ENCODE measurements at regions not wholly inside any gene's neighbourhood (a gene's known extent, or its start where the extent isn't known, plus 50 kb on each side); places are given as distances from the start of the nearest gene placed in this dataset.

DNA sequence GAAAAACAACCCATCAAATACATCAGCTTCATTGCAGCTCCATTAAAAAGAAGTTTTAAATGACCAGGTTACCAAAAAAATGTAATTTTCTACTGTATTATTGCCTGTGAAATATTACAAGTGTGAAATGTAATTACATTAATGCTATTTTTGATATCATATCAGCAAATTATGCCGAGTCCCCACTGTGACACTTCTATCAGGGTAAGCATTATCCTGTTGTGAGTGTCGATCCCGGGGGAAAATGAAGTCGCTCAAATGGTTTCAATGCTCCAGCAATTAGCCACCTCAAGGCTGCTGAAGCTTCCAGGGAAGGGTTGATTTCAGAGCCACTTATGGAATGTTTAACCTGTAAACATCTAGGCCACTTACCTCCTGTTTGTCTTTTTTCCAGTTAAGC lies 70.4 kb downstream of the RCN1 start:
- Mint-ChIP-seq H3K36me3 (ENCODE audit: low read depth) (no peaks in the 10 kb centered on the region), H3K9me3 (no peaks in the 10 kb centered on the region), H3K4me3 (no peak overlapping the region), H3K4me1 (ENCODE audit: low read depth) (no peaks in the 10 kb centered on the region), H3K27ac (no peak overlapping the region), H3K27me3 (ENCODE audit: insufficient read depth) (peaks cover 11% of the 10 kb centered on the region)
- DNase-seq (ENCODE audit: low spot score), result no peak
- intact Hi-C loops (cut with micrococcal nuclease), result no loop called here

DNA sequence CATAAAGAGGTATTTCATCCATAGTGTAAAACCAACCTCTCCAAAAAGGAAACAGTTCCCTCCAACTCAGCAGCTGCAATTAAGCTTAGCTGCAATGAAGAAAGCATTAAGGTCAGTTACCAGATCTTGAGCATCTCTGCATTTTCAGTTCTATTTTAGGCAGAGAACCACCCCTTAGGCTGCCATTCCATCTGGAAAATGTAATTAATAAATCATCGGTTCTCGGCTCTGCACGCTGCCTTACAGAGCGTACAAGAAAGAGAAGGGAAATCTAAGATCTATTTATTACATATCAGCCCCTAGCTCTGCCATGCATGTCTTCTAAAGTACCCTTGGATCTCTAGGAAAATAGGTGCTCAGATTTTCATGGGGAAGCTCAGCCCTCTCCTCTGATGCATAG lies 71.5 kb downstream of the RCN1 start:
- Mint-ChIP-seq H3K27ac (no peak overlapping the region), H3K36me3 (ENCODE audit: low read depth) (no peaks in the 10 kb centered on the region), H3K9me3 (no peaks in the 10 kb centered on the region), H3K27me3 (ENCODE audit: insufficient read depth) (peaks cover 11% of the 10 kb centered on the region), H3K4me1 (ENCODE audit: low read depth) (no peaks in the 10 kb centered on the region), H3K4me3 (no peak overlapping the region)
- no peak for DNase-seq (ENCODE audit: low spot score)
- intact Hi-C loops (cut with micrococcal nuclease), result no loop called here

DNA sequence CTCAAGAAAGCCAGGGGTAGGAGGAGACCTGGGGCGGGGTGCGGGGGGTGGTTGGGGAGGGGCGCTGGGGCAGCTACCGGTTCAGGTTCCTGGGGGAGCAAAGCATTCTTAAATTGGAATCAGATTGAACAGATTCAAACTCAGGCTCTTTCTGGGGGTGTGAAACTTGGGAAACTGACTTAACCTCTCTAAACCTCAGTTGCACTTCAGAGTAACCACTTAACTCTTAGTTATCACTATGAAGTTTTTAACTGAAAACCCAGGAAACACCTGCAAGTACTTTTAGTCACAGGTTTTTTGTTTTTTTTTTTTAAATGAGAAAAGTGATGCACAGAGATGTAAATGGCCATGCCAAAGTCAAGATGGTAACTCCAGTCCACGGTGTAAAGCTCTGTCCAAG lies 72.0 kb downstream of the RCN1 start:
- H3K27ac Mint-ChIP-seq, result no peak overlapping the region
- intact Hi-C loops (cut with micrococcal nuclease), result no loop called here
- H3K36me3 Mint-ChIP-seq (ENCODE audit: low read depth), result no peaks in the 10 kb centered on the region
- H3K4me1 Mint-ChIP-seq (ENCODE audit: low read depth), result no peaks in the 10 kb centered on the region
- DNase-seq (ENCODE audit: low spot score), result no peak
- H3K4me3 Mint-ChIP-seq, result no peak overlapping the region
- H3K9me3 Mint-ChIP-seq, result no peaks in the 10 kb centered on the region
- H3K27me3 Mint-ChIP-seq (ENCODE audit: insufficient read depth), result peaks cover 11% of the 10 kb centered on the region

DNA sequence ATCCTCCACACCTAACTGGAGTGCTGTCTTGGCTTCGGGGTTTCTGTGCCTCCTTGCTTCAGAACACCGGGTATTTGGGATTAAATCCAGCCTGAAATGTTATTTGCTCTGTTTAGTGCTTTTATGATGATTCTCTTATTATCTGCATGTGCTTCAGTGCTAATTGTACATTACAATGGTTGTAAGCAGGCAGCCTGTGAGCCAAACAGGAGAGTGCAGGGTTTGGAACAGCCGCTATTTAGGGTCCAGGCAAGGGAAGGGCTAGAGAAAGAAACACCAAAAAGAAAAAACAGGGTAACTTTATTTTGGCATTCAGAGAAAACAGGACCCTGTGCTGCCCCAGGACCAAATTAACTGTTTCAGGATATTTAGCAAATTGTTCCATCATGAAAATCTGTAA lies 72.7 kb downstream of the RCN1 start:
- no peak for DNase-seq (ENCODE audit: low spot score)
- Mint-ChIP-seq H3K27me3 (ENCODE audit: insufficient read depth) (peaks cover 11% of the 10 kb centered on the region), H3K4me3 (no peak overlapping the region), H3K36me3 (ENCODE audit: low read depth) (no peaks in the 10 kb centered on the region), H3K9me3 (no peaks in the 10 kb centered on the region), H3K4me1 (ENCODE audit: low read depth) (peaks cover 2% of the 10 kb centered on the region), H3K27ac (no peak overlapping the region)
- intact Hi-C loops (cut with micrococcal nuclease), result no loop called here

DNA sequence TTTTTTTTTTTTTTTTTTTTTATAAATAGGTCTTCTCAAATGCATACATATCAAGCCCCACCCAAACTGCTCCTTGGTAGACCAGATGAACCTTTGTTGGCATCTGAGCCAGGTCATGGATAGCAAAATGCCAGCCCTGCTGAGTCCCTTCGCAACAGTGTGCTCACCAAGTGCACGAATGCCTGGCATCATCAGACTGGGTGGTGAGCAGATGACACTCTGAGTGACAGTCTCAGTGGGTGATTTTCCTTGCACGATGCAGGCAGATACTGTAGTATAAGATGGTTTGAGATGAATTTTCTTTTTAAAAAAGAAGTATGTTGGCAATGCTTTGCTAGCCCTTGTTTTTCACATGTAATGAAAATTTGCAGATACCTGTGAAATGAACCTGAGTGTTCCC lies 74.0 kb downstream of the RCN1 start:
- intact Hi-C loops (cut with micrococcal nuclease), result no loop called here

DNA sequence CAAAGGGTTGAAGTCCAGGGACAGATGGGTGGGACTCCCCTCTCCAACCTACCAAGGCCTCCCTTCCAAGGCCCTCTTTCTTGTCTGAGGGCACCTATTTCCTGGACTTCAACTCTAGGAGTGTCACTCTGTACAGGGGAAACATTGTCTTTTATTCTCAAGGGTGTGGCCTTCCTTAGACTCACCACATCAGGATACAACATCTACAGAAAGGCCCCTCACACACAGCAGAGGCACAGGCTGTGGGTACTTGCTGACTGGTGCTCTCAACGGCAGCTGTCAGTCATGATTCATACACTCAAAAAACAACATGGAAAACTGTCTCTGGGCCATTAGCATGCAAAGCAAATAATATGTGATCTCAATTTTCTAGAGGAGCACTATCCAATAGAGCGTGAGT lies 78.0 kb downstream of the RCN1 start:
- Mint-ChIP-seq H3K27me3 (ENCODE audit: insufficient read depth) (peaks cover 5% of the 10 kb centered on the region), H3K4me1 (ENCODE audit: low read depth) (peaks cover 13% of the 10 kb centered on the region), H3K36me3 (ENCODE audit: low read depth) (no peaks in the 10 kb centered on the region), H3K27ac (no peak overlapping the region), H3K9me3 (no peaks in the 10 kb centered on the region), H3K4me3 (no peak overlapping the region)
- DNase-seq (ENCODE audit: low spot score), result no peak
- intact Hi-C loops (cut with micrococcal nuclease), result no loop called here

More for the DNA sequence above, 74.0 kb downstream of the RCN1 start:
- Mint-ChIP-seq H3K4me3 (no peak overlapping the region), H3K36me3 (ENCODE audit: low read depth) (no peaks in the 10 kb centered on the region), H3K27me3 (ENCODE audit: insufficient read depth) (peaks cover 11% of the 10 kb centered on the region), H3K4me1 (ENCODE audit: low read depth) (peaks cover 10% of the 10 kb centered on the region), H3K27ac (no peak overlapping the region), H3K9me3 (no peaks in the 10 kb centered on the region)
- no peak for DNase-seq (ENCODE audit: low spot score)

DNA sequence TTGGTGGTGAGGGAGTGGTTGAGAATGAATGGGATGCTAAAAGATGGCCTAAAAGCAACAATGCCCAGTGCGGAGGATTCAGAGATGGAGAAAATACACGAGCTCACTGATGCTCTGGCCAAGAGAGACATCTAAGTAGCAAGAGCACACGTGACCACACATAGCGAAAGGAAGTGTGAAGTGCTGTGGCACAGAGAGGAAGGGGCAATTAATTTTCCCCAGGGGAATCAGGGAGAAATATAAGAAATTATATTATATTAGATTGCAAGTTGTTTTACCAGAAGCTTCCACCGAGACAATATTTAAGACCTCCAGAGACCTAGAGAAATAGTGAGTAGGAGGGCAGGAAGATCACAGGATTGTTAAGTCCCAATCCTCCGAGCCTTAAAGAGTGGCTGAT lies 80.6 kb downstream of the RCN1 start:
- intact Hi-C loops (cut with micrococcal nuclease), result loop anchor here (10.0 kb wide), 1 partner anchor 687 kb away; no protein-coding TSS in a partner anchor
- H3K27me3 Mint-ChIP-seq (ENCODE audit: insufficient read depth), result no peaks in the 10 kb centered on the region
- peaks cover 13% of the 10 kb centered on the region for H3K4me1 Mint-ChIP-seq (ENCODE audit: low read depth)
- H3K27ac Mint-ChIP-seq, result no peak overlapping the region
- H3K4me3 Mint-ChIP-seq, result no peak overlapping the region
- H3K36me3 Mint-ChIP-seq (ENCODE audit: low read depth), result no peaks in the 10 kb centered on the region
- DNase-seq (ENCODE audit: low spot score), result no peak
- no peaks in the 10 kb centered on the region for H3K9me3 Mint-ChIP-seq

DNA sequence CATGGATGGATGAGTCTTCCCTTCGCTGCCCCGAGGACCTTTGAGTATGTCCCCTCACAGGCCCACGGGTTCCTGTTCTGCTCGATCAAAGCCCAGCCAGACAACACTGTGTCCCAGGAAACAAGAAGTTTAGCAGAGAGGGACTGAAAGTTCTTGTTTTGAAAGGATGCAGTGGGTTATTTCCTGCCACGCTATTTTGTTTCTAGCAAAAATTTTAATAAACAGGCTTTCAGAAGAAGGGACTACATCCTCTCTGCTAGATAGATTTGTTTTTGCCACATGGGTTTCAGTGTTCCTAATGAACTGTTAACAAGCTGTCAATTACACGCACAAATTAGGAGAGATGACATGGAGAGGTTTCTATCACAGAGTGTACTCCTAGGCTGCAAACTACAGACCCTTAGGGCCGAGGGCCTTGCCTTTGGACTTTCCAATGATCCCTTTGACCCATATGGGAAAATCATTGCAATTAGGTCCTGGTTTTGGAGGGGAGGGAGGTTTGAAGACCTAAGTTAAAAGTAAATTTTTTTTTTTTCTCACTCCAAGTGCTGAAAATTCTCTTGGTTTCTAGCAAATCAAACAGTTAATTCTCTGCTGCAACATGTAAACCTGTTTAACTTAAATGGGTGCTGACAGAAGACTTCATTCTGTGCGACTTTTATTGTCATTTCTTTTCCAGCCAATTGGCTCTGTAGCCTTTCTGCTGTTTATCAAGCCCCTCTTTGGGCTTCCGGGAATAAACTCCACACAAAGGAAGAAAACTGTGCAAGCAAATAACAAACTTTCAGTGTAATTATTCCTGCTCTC lies 81.4 kb downstream of the RCN1 start:
- DNase-seq (ENCODE audit: low spot score), result no peak
- Mint-ChIP-seq H3K9me3 (no peaks in the 10 kb centered on the region), H3K27ac (no peak overlapping the region), H3K27me3 (ENCODE audit: insufficient read depth) (no peaks in the 10 kb centered on the region), H3K4me3 (no peak overlapping the region), H3K36me3 (ENCODE audit: low read depth) (no peaks in the 10 kb centered on the region), H3K4me1 (ENCODE audit: low read depth) (peaks cover 13% of the 10 kb centered on the region)
- intact Hi-C loops (cut with micrococcal nuclease), result loop anchor here (10.0 kb wide), 1 partner anchor 687 kb away; no protein-coding TSS in a partner anchor

DNA sequence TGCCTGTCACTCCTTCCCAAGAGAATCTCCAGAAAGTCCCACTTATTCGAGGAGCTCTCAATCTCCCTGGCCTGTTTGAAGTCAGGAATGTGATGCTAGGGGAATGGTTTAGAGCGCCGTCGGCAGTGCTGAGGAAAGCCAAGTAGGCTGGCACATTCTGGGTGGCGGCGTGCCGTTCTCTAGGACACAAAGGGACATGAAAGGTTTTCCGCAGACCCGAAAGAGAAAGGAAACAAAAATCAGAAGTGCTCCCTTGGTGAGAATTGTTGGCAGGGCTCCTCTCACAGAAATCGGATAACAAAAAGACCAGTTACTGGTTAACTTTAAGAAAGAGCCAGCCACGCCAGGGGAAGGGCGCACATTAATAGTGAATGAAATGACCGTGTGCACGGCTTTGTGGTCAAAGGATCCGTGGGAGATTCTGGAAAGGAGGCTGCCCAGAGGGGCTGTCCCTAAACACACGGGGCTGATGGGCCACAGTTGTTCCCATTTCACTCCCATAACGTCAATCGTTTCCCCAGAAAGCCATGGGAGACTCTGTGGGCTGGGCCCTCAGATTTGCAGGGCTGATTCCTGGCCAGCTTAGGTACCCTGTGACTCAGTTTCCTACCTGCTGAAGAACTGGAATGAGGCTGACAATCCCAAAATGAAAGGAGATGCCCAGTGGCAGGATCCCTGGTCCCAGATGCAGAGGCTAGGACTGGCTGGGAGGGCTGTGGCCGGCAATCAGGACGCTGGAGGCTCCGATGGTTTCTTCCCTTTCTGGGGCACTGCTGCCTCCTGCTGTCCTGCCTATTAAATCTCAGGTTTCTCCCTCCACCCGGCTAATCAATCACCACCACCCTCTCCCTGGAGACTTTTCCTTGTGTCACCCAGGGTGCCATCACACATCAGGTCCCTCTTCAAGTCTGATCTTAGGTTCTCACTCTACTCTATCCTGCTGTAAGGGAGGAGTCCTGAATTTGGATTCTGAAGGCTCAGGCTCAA lies 82.3 kb downstream of the RCN1 start:
- H3K4me1 Mint-ChIP-seq (ENCODE audit: low read depth), result peaks cover 13% of the 10 kb centered on the region
- intact Hi-C loops (cut with micrococcal nuclease), result loop anchor here (10.0 kb wide), 1 partner anchor 688 kb away; no protein-coding TSS in a partner anchor
- no peak overlapping the region for H3K27ac Mint-ChIP-seq
- no peaks in the 10 kb centered on the region for H3K9me3 Mint-ChIP-seq
- DNase-seq (ENCODE audit: low spot score), result no peak
- no peaks in the 10 kb centered on the region for H3K36me3 Mint-ChIP-seq (ENCODE audit: low read depth)
- no peak overlapping the region for H3K4me3 Mint-ChIP-seq
- H3K27me3 Mint-ChIP-seq (ENCODE audit: insufficient read depth), result no peaks in the 10 kb centered on the region

DNA sequence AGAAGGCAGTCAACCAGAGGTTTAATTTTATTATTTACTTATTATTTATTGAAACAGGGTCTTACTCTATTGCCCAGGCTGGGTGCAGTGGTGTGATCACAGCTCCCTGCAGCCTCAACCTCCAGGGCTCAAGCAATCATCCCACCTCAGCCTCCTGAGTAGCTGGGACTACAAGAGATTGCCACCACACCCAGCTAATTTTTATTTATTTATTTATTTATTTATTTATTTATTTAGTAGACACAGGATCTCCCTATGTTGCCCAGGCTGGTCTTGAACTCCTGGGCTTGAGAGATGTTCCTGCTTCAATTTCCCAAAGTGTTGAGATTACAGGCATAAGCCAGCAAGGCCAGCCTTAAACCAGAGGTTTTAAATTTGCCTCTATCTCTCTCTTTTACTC lies 83.1 kb downstream of the RCN1 start:
- Mint-ChIP-seq H3K36me3 (ENCODE audit: low read depth) (no peaks in the 10 kb centered on the region), H3K27me3 (ENCODE audit: insufficient read depth) (peaks cover 2% of the 10 kb centered on the region), H3K9me3 (no peaks in the 10 kb centered on the region), H3K4me1 (ENCODE audit: low read depth) (peaks cover 7% of the 10 kb centered on the region), H3K4me3 (no peak overlapping the region), H3K27ac (no peak overlapping the region)
- intact Hi-C loops (cut with micrococcal nuclease), result loop anchor here (10.0 kb wide), 1 partner anchor 689 kb away; no protein-coding TSS in a partner anchor
- no peak for DNase-seq (ENCODE audit: low spot score)

DNA sequence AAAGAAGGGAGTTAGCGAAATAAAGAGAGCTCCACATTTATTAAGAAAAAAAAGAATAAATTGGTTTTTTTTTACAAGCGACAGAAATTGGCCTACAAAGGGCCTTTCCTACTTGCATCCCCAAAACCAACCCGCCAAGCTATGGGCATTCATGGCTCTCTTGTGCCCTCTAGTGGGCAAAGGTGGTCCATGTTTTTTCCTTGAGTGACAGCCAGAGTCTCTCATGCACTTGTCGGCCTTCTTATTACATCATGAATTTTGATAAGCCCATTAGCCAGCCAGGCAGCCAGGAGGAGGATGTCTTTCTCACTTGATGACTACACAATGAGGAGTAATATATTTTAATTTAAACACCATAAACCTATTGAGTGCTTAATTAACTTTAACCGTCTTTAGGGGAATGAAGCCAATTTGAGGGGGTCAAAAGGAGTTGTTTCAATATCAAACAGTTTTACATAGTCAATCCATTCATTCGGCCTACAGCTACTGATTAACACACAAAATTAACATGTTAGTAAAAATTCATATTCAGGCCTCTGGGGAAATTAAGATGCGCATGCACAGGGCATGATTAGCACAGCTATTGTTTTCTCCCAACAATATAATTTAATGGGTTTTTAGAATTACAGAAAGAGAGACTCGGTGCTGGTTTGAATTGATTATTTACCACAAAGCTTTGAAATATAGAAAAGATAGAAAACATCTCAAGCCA lies 85.5 kb downstream of the RCN1 start:
- no peaks in the 10 kb centered on the region for H3K9me3 Mint-ChIP-seq
- peak; percentile 70 for DNase-seq (ENCODE audit: low spot score)
- H3K4me3 Mint-ChIP-seq, result no peak overlapping the region
- peaks cover 2% of the 10 kb centered on the region for H3K27me3 Mint-ChIP-seq (ENCODE audit: insufficient read depth)
- H3K4me1 Mint-ChIP-seq (ENCODE audit: low read depth), result peaks cover 4% of the 10 kb centered on the region
- H3K27ac Mint-ChIP-seq, result no peak overlapping the region
- intact Hi-C loops (cut with micrococcal nuclease), result loop anchor here (1.0 to 10.0 kb wide), 5 partner anchors 121 to 779 kb away; no protein-coding TSS in a partner anchor
- H3K36me3 Mint-ChIP-seq (ENCODE audit: low read depth), result no peaks in the 10 kb centered on the region

DNA sequence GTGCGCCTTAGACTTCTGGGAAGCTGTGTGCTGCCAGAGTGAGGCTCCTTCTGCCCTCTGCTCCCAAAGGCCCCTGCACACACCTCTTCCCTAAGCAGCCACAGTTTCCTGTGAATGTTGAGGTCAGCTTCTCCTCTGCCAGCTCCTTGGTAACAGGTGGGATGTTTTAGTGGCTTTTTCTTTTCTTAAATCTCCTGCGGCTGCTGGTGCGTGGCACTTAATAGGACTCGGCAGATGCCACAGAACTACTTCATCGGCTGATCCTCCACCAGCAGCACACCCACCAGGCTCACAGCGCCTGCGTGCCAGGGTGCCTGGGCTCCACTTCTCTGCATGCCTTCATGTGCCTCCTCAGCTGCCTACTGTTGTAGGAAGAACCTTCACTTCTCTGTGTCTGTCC lies 87.8 kb downstream of the RCN1 start:
- Mint-ChIP-seq H3K27ac (no peak overlapping the region), H3K4me1 (ENCODE audit: low read depth) (no peaks in the 10 kb centered on the region), H3K9me3 (no peaks in the 10 kb centered on the region), H3K36me3 (ENCODE audit: low read depth) (no peaks in the 10 kb centered on the region), H3K4me3 (no peak overlapping the region), H3K27me3 (ENCODE audit: insufficient read depth) (peaks cover 8% of the 10 kb centered on the region)
- intact Hi-C loops (cut with micrococcal nuclease), result loop anchor here (10.0 kb wide), 1 partner anchor 694 kb away; no protein-coding TSS in a partner anchor
- no peak for DNase-seq (ENCODE audit: low spot score)
